Neural cell (in vitro differentiated cells): ENCODE measurements at regions not wholly inside any gene's neighbourhood (a gene's known extent, or its start where the extent isn't known, plus 50 kb on each side); places are given as distances from the start of the nearest gene placed in this dataset.

Source experiments
- CTCF ChIP-seq: fragments of 450-650 bp; IDR thresholded peaks from 2 replicates; pipeline ENCODE4 v1.5.1; 2014; ENCODE audit warnings: antibody characterized with exemption, mild to moderate bottlenecking, moderate library complexity; ENCODE audit not compliant: poor library complexity, severe bottlenecking
- EP300 ChIP-seq: fragments of 450-650 bp; conservative IDR thresholded peaks from 2 replicates; pipeline ENCODE4 v1.6.1; 2014; ENCODE audit warnings: antibody characterized with exemption, mild to moderate bottlenecking, moderate library complexity; ENCODE audit not compliant: poor library complexity, severe bottlenecking
- EZH2 ChIP-seq: fragments of 200-600, 300-800 bp; shearing (Covaris generic), sonication (generic); IDR thresholded peaks from 2 replicates; pipeline ENCODE4 v1.6.1; 2014; ENCODE audit warnings: antibody characterized with exemption, low read length, borderline replicate concordance, mild to moderate bottlenecking; ENCODE audit not compliant: insufficient read depth, poor library complexity, severe bottlenecking
- MXI1 ChIP-seq: fragments of 450-650 bp; conservative IDR thresholded peaks from 2 replicates; pipeline ENCODE4 v1.6.1; 2014; ENCODE audit warnings: antibody characterized with exemption, mild to moderate bottlenecking; ENCODE audit not compliant: poor library complexity, severe bottlenecking
- POLR2AphosphoS5 ChIP-seq: IDR thresholded peaks from 2 replicates; pipeline ENCODE4 v1.6.1; 2012
- REST ChIP-seq: IDR thresholded peaks from 2 replicates; pipeline ENCODE4 v1.6.1; 2012; ENCODE audit warnings: borderline replicate concordance
- TAF1 ChIP-seq: IDR thresholded peaks from 2 replicates; pipeline ENCODE4 v1.6.1; 2012; ENCODE audit warnings: low read depth

GRCh38 chr3:139261754-139262586, 81.8 kb upstream of the MRPS22 start:
- no peak for TF ChIP-seq EZH2
- TF ChIP-seq EP300: no peak
- TF ChIP-seq CTCF: no peak
- TF ChIP-seq REST: no peak
- no peak for TF ChIP-seq MXI1
- no peak for TF ChIP-seq POLR2AphosphoS5
- no peak for TF ChIP-seq TAF1
